Caco-2 (cell line): ENCODE measurements at regions not wholly inside any gene's neighbourhood (a gene's known extent, or its start where the extent isn't known, plus 50 kb on each side); places are given as distances from the start of the nearest gene placed in this dataset.

Source experiments
- BruUV-seq: library from RNA; stranded (reverse); fragments of 400-500 nt; replicated peaks from 2 replicates; lab custom pipeline; 2021; lab: Mats Ljungman, UMichigan
- CTCF ChIA-PET: fragments of 300-600 bp; sonication (Branson Sonifier 250); formaldehyde crosslinking; loops from one replicate; lab custom pipeline; 2022; ENCODE audit warnings: antibody characterized with exemption; lab: Charles Lee
- POLR2A ChIA-PET: fragments of 300-600 bp; sonication (Branson Sonifier 250); formaldehyde crosslinking; loops from one replicate; lab custom pipeline; 2022; ENCODE audit warnings: antibody characterized with exemption; lab: Charles Lee
- DNase-seq, 2 experiments: peaks; one replicate each; pipeline versions ENCODE4 v3.0.0 to v3.0.0-alpha.2; 2020 to 2022
- H3K27me3 ChIP-seq: replicated peaks from 2 replicates; pipeline ENCODE4 v1.6.0; 2011; ENCODE audit warnings: low read length; ENCODE audit not compliant: control insufficient read depth, insufficient read depth
- H3K36me3 ChIP-seq: 2 replicates; pipeline ENCODE4 v1.5.1; 2011; ENCODE audit warnings: low read length; ENCODE audit not compliant: control insufficient read depth, insufficient read depth
- H3K4me1 ChIP-seq: fragments of 250-450 bp; sonication (Bioruptor Pico); 2 replicates; pipeline ENCODE4 v1.5.1; 2020; ENCODE audit warnings: mild to moderate bottlenecking
- H3K4me3 ChIP-seq: 2 replicates; pipeline ENCODE4 v1.5.1; 2011; ENCODE audit warnings: low read depth, mild to moderate bottlenecking, control low read depth, low read length
- H3K9me3 ChIP-seq: fragments of 250-450 bp; sonication (Bioruptor Pico); 2 replicates; pipeline ENCODE4 v1.5.1; 2020; ENCODE audit warnings: mild to moderate bottlenecking, moderate library complexity
- H3K27ac Mint-ChIP-seq: one replicate; pipeline ENCODE4 v1.8.0; 2022; ENCODE audit warnings: mixed read lengths; ENCODE audit not compliant: unreplicated experiment
- H3K27me3 Mint-ChIP-seq: one replicate; pipeline ENCODE4 v1.8.0; 2022; ENCODE audit warnings: mixed read lengths; ENCODE audit not compliant: insufficient read depth, unreplicated experiment
- H3K36me3 Mint-ChIP-seq: one replicate; pipeline ENCODE4 v1.8.0; 2022; ENCODE audit warnings: mild to moderate bottlenecking, mixed read lengths; ENCODE audit not compliant: insufficient read depth, unreplicated experiment
- H3K4me1 Mint-ChIP-seq: one replicate; pipeline ENCODE4 v1.8.0; 2022; ENCODE audit warnings: low read depth, mixed read lengths; ENCODE audit not compliant: unreplicated experiment
- H3K4me3 Mint-ChIP-seq: one replicate; pipeline ENCODE4 v1.8.0; 2022; ENCODE audit warnings: mild to moderate bottlenecking, moderate library complexity, mixed read lengths; ENCODE audit not compliant: unreplicated experiment
- H3K9me3 Mint-ChIP-seq: one replicate; pipeline ENCODE4 v1.8.0; 2022; ENCODE audit warnings: mixed read lengths; ENCODE audit not compliant: unreplicated experiment
- intact Hi-C: fragments of 100-400 bp; cut with micrococcal nuclease; formaldehyde crosslinking; loops from one replicate; pipeline ENCODE4 v1.10.0; 2022; ENCODE audit not compliant: unreplicated experiment
- TF ChIP-seq, protein P1 (sequence below), 2 experiments: fragments of 200-600 bp in 1 of 2; IDR thresholded peaks; 1 replicate in 1 of 2; 2 replicates in 1 of 2; pipeline versions ENCODE4 v1.5.1 to v1.8.0; 2011 to 2022; ENCODE audit warnings: antibody characterized with exemption in 1 of 2, control low read depth in 1 of 2, inconsistent platforms in 1 of 2, low read depth in 1 of 2, low read length in 1 of 2, mild to moderate bottlenecking in 1 of 2, moderate library complexity in 1 of 2; ENCODE audit not compliant: insufficient read depth in 1 of 2, severe bottlenecking in 1 of 2, unreplicated experiment in 1 of 2

GRCh38 chr12:69000074-69000473, 67.1 kb upstream of the CPM start:
- Mint-ChIP-seq H3K9me3 (peaks cover 34% of the 10 kb centered on the region), H3K27me3 (no peaks in the 10 kb centered on the region), H3K36me3 (no peaks in the 10 kb centered on the region), H3K27ac (no peak overlapping the region), H3K4me1 (peaks cover 18% of the 10 kb centered on the region), H3K4me3 (no peak overlapping the region)
- Histone ChIP-seq H3K27me3 (no peaks in the 10 kb centered on the region), H3K36me3 (no peaks in the 10 kb centered on the region; the same call in 1 of the 2 replicates), H3K9me3 (peaks cover 17% of the 10 kb centered on the region), H3K4me1 (peaks cover 10% of the 10 kb centered on the region), H3K4me3 (no peak overlapping the region)
- intact Hi-C loops = loop anchor here (2.0 kb wide), 1 partner anchor 27 kb away; no protein-coding TSS in a partner anchor
- TF ChIP-seq, protein P1, sequence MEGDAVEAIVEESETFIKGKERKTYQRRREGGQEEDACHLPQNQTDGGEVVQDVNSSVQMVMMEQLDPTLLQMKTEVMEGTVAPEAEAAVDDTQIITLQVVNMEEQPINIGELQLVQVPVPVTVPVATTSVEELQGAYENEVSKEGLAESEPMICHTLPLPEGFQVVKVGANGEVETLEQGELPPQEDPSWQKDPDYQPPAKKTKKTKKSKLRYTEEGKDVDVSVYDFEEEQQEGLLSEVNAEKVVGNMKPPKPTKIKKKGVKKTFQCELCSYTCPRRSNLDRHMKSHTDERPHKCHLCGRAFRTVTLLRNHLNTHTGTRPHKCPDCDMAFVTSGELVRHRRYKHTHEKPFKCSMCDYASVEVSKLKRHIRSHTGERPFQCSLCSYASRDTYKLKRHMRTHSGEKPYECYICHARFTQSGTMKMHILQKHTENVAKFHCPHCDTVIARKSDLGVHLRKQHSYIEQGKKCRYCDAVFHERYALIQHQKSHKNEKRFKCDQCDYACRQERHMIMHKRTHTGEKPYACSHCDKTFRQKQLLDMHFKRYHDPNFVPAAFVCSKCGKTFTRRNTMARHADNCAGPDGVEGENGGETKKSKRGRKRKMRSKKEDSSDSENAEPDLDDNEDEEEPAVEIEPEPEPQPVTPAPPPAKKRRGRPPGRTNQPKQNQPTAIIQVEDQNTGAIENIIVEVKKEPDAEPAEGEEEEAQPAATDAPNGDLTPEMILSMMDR (IDR thresholded peaks at IDR 0.05; ENCODE audit: insufficient read depth in 1 of 2, low read depth in 1 of 2, low read length in 1 of 2, severe bottlenecking in 1 of 2, unreplicated experiment in 1 of 2) = no peak
- BruUV-seq = no TSS peak
- no peak for DNase-seq
- ChIA-PET CTCF (no interaction called here), POLR2A (no interaction called here)

DNA sequence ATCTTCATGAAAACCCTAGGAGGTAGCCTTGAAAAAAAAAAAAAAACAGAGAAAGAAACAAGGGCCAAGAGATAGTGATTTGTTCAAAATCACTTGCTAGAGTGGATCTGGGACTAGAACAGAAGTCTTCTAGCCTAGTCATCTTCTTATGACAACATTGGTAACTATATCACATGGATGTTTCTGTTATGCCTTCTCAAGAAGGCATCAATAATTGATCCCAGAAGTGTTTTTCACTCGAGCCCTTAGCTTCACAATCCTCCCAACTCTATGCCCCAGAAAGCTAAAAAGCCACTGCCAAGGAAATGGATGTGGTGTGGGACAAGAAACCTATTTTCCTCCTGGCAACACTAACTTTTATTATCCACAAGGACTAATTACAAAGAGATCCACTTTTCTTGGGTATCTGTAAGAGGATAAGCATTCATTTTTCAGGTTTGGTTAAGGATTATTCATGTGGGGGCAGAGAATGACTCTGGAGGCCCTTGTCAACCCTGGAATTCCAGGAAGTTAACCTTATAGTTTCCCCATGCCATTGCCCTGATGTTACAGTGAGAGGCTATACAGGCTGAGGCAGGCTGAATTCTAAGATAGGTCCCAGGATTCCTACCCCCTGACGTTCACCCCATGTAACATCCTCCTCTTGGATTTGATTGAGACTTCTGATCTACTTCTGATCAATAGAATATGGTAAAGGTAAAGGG, 67.7 kb upstream of the CPM start:
- no TSS peak for BruUV-seq
- no peaks in the 10 kb centered on the region; the same call in 1 of the 2 replicates for H3K36me3 ChIP-seq
- peaks cover 34% of the 10 kb centered on the region for H3K9me3 Mint-ChIP-seq
- H3K4me1 ChIP-seq = peaks cover 10% of the 10 kb centered on the region
- no peaks in the 10 kb centered on the region for H3K27me3 Mint-ChIP-seq
- intact Hi-C loops = loop anchor here (2.0 kb wide), 1 partner anchor 28 kb away; no protein-coding TSS in a partner anchor
- ChIA-PET POLR2A (no interaction called here), CTCF (no interaction called here)
- peaks cover 17% of the 10 kb centered on the region for H3K9me3 ChIP-seq
- no peak overlapping the region for H3K4me3 Mint-ChIP-seq
- peak overlapping the region; percentile 60 for H3K27ac Mint-ChIP-seq
- H3K4me1 Mint-ChIP-seq = peaks cover 18% of the 10 kb centered on the region
- no peaks in the 10 kb centered on the region for H3K36me3 Mint-ChIP-seq
- no peaks in the 10 kb centered on the region for H3K27me3 ChIP-seq
- peak in 1 of 2 experiments; percentile 32 for DNase-seq
- H3K4me3 ChIP-seq = no peak overlapping the region
- TF ChIP-seq, protein P1 (IDR thresholded peaks at IDR 0.05; ENCODE audit: insufficient read depth in 1 of 2, low read depth in 1 of 2, low read length in 1 of 2, severe bottlenecking in 1 of 2, unreplicated experiment in 1 of 2) = no peak

DNA sequence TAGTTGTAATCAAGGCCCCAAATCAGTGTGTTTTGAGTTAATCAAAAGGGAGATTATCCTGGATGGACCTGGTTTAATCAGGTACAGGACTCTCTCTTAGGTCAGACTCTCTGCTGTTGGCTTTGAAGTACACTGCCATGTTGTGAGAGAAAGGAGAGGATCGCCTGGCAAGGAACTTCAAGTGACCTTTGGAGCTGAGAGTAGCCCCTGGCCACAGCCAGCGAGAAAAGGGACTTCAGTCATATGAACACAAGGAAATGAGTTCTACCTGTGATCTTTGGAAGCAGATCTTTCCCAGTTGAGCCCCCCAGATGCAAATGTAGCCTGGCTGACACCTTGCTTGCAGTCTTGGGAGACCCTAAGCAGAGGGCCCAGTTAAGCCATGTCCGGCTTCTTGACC, 68.3 kb upstream of the CPM start:
- Histone ChIP-seq H3K36me3 (no peaks in the 10 kb centered on the region; the same call in 1 of the 2 replicates), H3K4me3 (no peak overlapping the region), H3K9me3 (peaks cover 17% of the 10 kb centered on the region), H3K27me3 (no peaks in the 10 kb centered on the region), H3K4me1 (peaks cover 10% of the 10 kb centered on the region)
- Mint-ChIP-seq H3K36me3 (no peaks in the 10 kb centered on the region), H3K4me3 (no peak overlapping the region), H3K9me3 (peaks cover 34% of the 10 kb centered on the region), H3K27me3 (no peaks in the 10 kb centered on the region), H3K4me1 (peaks cover 21% of the 10 kb centered on the region), H3K27ac (peak overlapping the region; percentile 60)
- intact Hi-C loops = loop anchor here (2.0 kb wide), 1 partner anchor 28 kb away; no protein-coding TSS in a partner anchor
- no TSS peak for BruUV-seq
- CTCF ChIA-PET = no interaction called here
- POLR2A ChIA-PET = no interaction called here
- DNase-seq = peak in 1 of 2 experiments; percentile 14
- TF ChIP-seq, protein P1 (IDR thresholded peaks at IDR 0.05; ENCODE audit: insufficient read depth in 1 of 2, low read depth in 1 of 2, low read length in 1 of 2, severe bottlenecking in 1 of 2, unreplicated experiment in 1 of 2) = no peak
